ENCODE measurements at regions not wholly inside any gene's neighbourhood (a gene's known extent, or its start where the extent isn't known, plus 50 kb on each side); places are given as distances from the start of the nearest gene placed in this dataset.
"Not testable (repeated sequence)": the region's sequence is repeated elsewhere in the genome, so short reads cannot be mapped to it uniquely, and the experiment has no call there.

DNA sequence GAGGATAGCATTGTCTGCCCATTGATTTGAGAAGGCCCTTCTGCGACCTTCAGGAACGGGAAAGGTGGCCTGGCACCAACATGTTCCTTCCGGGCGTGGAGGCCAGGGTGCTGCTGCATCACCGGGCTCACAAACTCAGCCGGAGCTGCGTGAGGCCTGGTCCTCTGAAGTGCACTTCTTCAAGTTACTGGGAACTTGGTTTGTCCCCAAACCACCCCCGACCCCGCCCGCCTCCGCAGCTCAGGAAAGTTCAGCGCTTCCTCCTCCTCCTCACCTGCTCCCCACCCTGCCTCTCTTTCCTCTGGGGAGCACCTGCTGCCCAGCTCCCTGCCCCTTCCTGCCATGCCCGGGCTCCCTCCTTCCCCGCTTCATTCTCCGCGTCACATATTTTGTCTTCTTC, 116.0 kb upstream of the LRPAP1 start:
- DNase-seq (ENCODE audit: low spot score) = no peak

DNA sequence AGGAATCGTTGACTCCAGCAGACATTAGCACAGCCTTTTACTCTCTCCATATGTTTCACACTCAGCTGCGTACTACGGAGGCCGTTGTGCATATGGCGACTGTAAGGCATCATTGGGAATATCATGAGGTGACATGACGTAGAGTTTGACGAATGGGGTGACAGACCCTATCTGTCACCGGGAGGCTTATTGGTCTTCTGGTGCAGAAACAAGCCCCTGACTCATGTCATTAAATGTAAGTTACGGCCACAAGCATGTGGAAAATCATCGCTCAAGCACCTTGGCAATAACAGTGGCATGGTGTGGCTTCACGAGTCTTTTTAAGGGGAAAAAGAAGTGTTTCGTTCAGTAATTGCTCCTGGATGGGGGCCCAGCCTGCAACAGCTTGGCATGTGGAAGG, 115.2 kb upstream of the LRPAP1 start:
- no peak for DNase-seq (ENCODE audit: low spot score)

DNA sequence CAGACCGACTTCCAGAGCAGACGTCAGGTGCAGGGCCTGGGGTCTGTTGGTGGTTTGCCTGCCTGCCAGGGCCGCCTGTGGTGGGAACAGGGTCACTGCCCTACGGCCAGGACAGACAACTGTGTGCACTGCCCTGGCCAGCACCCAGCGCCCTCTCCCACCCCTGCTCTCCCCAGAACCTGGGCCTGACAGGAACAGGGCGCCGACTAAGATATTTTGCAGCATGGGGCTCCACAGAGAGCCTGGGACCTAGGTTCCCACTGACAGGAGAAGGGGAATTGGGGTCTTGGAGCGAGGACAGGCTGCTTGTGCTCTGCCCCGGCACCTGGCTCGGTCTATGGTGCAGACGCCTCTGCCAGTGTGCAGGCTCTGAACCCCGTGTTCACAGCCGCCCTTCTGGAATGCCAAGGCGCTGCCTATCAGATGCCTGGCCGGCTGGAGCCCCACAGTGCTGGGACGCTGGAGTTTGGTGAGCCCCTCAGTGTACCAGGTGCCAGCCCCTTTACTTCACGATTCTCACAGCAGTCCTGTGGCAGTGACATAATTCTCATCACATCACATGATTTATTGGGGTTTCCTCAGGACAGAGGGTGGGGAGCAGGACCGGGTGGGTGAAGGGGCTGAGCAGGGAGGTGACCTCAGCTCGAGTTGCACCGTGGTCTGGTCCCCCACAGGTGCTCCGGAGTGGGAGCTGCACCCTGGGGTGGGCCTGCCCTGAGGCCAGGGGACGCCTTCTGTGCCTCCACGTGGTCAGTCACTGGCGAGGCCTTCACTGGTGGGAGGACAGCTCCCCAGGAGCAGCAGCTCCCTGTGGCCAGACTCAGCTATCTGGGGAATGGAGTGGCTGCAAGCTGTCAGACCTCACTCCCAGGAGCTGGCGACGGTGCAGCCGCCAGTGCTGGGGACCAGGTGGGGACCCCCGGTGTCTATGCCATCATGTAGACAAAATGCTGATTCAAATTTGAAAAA, 113.8 kb upstream of the LRPAP1 start:
- DNase-seq (ENCODE audit: low spot score) = no peak

DNA sequence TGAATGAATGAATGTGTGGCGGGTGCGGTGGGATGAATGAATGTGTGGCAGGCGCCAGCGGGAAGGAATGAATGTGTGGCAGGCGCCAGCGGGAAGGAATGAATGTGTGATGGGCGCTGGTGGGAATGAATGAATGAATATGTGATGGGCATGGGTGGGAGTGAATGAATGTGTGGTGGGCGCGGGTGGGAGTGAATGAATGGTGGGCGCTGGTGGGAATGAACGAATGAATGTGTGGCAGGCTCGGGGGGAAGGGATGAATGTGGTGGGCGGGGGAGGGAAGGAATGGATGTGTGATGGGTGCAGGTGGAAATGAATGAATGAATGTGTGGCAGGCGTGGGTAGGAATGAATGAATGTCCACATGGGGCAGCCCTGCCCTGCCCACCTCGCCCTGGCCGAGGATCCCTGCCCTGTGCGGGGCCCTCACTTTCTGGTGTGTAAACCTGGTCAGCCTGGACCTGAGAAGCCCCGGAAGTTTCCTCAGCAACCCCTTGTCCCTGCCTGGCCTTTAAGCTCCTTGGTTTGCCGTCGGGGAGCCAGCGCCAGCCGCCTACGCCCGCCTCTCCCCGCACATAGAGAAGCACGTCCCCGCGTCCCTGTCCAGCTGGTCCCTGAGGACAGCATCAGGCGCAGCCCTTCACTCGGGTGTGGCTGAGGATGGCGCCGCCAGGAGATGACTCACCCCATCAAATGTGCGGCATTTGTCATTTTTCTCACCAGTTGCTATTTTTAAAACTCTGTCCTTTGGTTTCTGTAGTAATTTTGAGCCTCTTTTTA, 112.8 kb upstream of the LRPAP1 start:
- no peak for DNase-seq (ENCODE audit: low spot score)

DNA sequence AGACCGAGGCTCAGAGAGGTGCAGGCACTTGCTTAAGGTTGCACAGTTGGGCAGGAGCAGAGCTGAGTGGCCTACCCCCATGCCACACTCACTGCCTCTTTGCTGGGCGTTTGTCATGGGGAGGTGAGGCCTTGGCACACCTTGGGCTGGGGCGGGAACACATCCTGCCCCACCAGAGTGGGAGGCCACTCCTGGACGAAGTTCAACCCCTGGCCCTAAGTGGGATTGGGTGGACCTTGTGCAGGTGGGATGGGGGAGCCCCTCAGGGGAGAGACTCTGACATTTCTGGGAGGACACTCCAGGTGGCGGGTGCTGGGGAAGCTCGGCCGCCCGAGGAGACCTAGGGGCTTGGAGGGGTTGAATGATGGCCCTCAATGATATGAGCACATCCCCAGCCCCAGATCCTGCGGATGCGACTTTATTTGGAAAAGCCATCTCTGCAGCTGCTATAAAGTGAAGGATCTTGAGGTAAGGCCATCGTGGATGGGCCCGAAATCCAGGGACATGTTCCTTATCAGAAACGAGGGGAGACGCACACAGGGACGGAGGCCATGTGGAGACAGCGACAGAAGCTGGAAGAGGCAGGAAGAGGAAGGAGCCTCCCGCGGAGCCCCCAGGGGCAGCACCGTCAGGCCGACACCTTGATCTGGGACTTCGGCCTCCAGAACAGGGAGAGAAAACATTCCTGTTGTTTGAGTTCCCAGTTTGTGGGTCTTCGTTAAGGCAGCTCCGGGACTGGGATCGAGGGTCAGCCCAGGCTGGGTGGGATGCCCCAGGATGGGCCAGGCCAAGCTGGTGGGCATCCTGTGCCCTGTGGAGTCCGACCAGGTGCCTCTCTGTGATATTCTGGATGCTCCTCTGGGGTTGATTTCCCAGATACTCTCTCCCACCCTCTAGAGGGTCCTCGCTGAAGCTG, 111.6 kb upstream of the LRPAP1 start:
- DNase-seq (ENCODE audit: low spot score) = no peak

DNA sequence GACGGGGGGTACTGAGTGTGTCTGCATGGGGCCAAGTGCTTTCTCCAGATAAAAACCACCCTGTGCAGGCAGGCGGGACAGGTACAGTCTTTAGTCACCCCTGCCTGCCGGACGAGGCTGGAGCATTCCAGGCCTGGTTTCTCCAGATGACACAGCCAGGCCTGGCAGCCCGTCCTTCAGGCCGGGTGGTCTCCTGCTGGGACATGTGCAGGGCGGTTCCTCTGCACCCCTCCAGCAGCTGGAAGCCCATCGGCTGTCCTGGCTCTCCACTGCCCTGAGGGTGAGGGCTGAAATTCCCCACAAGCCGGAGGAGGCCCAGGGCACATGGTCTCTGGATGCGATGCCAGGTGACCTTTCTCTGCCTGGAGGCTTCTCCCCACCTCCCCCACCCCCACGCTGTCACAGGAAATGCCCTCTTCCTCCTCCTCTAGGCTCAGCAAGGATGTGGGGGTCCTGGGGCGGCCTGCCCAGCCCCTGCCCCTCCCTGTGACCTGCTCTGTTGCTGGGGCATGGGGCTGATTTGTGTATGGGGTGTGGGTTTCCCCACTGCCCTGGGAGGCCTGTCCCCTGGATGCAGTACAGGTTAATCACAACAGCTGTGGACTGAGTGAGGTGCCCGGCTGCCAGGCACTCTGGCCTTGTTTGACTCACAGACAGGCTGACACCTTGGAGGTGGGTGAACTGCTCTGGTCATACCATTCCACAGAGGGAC, 110.7 kb upstream of the LRPAP1 start:
- no peak for DNase-seq (ENCODE audit: low spot score)

DNA sequence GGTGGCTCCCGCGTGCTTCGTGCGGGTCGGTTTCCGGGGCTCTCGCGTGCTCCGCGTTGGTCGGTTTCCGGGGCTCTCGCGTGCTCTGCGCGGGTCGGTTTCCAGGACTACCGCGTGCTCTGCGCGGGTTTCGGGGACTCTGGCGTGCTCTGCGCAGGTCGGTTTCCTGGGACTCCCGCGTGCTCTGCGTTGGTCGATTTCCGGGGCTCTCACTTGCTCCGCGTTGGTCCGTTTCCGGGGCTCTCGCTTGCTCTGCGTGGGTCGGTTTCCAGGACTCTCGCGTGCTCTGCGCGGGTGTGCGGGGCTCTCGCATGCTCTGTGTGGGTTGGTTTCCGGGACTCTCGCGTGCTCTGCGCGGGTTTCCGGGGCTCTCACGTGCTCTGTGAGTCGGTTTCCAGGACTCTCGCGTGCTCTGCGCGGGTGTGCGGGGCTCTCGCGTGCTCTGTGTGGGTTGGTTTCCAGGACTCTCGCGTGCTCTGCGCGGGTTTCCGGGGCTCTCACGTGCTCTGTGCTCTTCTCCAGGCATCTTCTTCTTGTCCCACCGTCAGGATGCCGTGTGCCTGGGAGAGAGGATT, 109.9 kb upstream of the LRPAP1 start:
- no peak for DNase-seq (ENCODE audit: low spot score)

DNA sequence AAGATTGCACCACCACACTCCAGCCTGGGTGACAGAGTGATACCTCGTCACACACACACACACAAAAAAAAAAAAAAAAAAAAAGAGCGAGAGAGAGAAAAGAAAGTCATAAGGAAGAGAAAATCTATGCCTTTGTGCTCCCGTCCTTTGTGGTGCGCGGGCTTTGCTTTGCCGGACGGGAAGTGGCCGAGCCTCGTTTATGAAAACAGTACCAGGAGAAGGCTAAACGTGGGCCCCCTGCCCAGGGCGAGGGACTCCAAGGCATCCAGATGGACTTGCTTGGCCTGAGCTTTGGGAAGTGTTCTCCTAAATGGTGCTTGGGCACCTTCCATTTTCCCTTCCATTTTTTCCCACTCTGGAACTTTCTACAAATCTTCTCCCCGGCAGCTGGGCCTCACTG, 109.3 kb upstream of the LRPAP1 start:
- DNase-seq (ENCODE audit: low spot score) = no peak

DNA sequence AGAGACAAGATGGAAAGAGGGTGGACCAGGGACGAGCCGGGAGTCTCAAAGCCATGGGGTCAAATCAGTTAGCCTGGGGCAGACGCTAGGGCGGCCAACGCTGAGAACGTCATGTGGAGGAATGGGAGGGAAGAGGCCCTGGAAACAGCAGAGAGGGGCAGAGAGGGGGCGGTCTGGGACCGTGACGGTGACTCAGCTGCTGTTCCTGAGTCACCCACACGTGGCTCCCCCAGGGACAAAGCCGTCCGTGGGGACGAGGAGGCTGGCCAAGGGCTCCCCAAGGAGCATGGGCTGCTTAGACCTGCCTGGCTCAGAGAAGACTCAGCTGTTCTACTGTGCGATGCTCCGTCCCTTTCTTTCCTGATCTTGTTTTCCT, 108.4 kb upstream of the LRPAP1 start:
- no peak for DNase-seq (ENCODE audit: low spot score)

DNA sequence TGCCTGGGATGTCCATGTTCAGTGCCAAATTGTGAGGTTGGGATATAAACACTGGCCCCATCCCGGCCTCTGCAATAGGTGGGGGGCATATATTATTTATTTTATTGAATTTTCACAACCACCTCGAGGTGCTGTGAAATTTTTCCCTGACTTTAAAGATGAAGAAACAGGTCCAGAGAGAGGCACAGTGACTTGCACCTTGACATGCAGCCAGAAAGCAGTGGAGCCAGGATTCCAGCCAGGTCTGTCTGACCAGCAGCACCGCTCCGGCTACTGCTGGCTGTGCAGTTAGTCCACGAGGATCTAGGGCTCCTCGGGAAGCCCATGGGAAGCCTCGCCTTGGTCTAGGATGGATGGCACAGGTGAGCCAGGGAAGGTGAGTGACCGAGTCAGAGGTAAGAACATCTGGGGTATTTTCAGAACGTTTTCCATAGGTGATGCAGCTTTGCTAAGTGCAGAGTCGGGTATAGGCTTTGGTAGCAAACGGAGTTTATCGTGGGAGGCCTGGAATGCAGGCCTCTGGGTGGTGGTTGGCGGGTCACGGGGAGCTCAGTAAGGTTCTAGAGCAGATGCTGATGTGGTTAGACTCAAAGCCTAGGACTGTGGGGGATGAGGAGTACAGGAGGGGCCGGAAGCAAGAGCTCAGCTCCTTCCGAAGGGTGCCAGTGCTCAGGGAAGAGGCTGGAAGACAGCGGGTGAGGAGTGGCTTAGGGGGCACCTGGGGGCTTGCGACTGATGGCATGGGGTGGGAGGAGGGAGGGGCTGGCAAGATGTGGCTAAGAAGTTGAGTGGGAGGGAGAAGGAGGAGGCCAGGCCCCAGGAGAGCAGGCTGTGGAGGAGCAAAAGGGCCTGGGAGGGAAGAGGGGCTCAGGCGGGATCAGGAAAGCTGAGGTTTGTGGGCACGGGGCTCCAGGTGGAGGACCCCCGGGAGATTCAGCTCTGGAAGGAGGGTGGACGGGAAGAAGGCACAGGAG, 107.7 kb upstream of the LRPAP1 start:
- DNase-seq (ENCODE audit: low spot score) = no peak

DNA sequence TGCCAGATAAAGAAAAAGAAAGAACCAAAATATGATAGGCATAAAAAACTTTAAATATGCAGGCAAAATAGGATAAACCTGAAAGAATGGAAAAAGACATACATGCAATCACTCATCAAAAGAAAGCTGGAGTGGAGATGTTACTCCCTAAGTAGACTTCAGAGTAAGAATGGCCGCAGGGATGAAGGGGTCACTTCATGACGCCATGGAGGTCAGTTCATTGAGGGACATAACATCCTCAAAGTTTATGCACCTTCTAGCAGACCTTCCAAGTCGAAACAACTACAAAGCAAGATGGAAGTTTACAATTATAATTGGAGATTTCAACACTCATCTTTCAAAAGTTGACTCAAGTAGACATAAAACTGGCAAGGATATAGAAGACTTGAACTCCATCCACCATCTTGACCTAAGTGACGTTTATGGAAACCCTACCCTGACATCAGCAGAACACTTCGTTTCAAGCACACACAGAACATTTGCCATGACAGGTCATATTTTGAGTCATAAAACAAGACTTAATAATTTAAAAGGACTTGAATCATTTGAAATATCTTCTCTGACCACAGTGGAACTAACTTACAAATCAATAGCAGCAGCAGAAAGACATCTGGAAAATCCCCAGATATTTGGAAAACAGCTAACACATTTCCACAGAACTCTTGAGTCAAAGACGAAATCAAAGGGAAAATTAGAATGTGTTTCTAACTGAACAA, 106.0 kb upstream of the LRPAP1 start:
- no peak for DNase-seq (ENCODE audit: low spot score)

DNA sequence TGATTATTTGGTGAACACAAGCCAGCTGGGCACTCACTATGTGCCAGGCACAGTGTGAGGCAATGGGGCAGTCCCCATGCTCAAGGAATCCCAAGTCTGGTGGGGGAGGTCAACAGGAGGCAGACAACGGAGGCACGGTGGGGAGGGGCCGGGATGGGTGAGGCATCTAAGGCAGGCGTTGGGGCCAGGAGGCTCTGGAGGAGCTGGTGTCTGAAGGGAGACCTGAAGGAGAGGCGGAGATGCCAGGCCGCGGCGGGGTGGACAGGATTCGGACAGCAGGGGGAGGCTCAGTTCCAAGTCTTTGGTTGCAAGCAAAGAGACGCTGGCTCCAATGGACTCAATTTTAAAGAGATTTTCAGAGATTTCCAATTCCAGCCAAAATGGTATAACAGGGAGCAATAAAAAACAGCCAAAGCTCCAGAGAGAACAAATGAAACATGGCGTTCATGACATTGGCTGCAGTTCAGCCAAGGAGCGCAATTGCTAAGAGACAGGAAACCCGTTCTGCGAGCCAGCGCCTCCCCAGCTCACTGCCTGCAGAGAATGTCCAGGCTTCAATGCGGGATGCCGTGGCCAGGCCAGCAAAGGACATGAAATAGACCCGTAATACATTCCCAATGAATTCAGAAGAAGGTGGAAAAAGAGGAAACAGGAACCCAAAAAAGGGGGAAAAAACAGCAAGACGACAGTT, 105.2 kb upstream of the LRPAP1 start:
- no peak for DNase-seq (ENCODE audit: low spot score)

DNA sequence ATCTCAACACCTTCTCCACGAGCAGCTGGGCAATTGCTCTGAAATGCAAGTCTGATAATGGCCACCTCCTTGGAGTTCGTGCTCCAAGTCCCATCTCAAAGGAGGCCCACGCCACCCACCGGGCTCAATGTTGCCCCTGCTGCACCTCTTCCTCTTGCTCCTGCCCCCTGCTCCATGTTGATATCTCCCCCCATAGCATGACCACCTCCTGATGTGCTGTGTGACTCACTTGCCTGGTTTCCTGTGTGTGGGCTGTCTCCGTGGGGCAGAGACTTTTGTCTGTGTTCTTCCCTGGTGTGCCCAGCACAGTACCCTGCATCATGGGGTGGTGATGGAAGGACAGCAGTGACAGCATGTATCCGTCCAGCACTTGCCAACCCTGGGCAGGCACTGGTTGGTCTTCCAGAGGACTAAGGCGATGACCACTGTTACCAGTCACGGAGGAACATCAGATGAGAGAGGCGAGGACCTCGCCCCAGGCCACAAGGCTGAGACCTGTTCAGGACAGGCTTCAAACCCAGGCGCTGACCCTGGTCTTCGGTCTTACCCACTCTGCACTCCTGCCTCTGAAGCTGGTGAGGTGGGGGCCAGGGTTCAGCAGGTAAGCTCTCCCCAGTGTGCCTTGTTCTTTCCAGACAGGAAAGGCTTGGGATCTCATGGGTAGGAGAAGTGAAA, 104.6 kb upstream of the LRPAP1 start:
- no peak for DNase-seq (ENCODE audit: low spot score)

DNA sequence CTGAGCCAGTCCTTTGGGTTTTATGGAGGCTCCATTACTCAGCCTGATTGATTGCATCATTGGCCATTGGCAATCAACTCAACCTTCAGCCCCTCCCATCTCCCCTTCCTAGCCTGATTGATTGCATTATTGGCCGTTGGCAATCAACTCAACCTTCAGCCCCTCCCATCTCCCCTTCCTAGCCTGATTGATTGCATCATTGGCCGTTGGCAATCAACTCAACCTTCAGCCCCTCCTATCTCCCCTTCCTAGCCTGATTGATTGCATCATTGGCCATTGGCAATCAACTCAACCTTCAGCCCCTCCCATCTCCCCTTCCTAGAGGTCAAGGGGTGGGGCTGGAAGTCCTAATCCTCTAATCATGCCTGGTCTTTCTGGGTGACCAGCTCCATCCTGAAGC, 103.8 kb upstream of the LRPAP1 start:
- not testable (repeated sequence) for DNase-seq (ENCODE audit: low spot score)

DNA sequence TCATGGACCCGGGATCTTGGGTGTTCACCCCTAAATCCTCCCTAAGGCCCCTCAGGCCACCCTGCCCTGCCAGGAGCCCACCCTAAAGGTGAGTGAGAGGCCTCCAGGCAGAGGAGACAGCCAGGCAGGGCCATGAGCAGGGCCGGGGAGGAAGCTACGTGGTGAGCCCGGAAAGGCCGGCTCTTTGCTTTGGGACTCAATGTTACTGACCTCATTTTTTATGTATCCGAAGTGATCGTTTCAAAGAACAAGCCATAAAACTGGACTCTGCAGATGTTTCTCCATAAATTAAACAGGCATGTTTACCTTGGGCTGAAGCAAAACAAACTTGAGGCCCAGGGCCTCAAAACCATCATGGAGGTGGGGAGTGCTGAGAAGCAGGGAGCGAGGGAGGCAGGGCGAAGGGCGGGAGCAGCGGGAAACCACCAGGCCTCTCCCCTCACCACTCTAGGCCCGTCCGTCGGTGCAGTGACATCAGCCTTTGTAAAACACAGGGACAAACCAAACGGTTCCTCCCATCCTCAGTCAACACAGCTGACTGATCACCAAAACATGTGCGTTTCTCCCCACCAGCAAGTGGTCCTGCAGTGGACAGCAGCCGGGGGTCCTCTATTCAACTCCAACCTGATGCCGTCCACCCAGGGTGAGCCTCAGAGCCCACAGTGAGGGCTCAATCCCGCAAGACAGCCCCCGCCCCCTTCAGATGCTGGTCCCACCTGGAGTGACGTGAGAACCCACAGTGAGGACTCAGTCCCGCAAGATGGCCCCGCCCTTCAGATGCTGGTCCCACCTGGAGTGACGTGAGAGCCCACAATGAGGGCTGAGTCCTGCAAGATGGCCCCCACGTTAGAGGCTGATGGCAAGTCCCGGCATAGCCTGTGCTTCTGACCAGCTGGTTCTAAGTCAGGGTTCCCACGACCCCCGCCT, 102.9 kb upstream of the LRPAP1 start:
- no peak for DNase-seq (ENCODE audit: low spot score)

DNA sequence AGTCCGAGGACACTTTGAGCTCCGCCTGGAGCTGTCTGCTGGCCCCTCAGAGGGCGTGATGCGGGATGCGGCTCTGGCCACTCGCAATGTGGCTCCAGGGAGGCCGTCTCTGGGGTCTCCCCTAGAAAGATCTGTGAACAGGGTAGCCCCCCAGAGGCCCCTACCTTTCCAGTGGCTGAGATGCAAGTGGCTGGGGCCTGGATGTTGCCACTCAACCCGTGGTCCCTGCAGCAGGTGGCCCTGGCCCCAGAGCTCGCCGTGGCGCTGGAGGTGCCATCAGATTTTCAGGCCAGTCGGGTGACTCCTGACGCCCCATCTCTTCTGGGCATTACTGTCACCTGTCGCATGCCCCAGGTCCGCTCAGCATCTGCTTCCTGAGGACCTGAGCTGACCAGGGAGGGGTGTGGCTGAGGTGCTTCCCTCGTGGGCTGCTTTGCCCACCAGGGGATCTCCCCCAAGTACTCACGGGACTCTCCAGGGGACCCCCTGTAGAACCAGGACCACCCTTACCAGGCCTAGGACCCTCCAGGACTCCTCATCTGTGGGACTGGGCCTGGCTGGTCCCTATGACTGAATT, 102.1 kb upstream of the LRPAP1 start:
- DNase-seq (ENCODE audit: low spot score) = no peak

DNA sequence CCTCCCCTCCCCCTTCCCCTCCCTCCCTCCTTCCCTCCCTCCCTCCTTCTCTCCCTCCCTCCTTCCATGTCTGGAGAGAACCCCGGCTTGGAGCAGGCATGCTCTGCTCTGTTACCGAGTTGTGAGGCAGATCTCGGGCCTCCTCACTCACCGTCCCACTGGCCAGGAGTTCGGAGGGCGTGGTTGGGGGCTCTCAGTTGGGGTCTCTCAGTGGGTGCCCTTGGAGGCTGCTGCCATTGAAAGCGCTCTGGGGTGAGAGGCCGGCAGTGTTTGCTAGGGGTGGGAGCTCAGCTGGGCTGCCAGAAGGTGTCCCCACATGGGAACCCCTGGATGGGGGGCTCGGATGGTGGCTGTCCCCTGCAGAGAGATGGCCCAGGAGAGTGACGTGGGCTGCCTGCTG, 101.1 kb upstream of the LRPAP1 start:
- DNase-seq (ENCODE audit: low spot score) = not testable (repeated sequence)
